GM23248 (cell line): ENCODE measurements at regions not wholly inside any gene's neighbourhood (a gene's known extent, or its start where the extent isn't known, plus 50 kb on each side); places are given as distances from the start of the nearest gene placed in this dataset.
"Not testable (repeated sequence)": the region's sequence is repeated elsewhere in the genome, so short reads cannot be mapped to it uniquely, and the experiment has no call there.

Experiments used
- DNase-seq: peaks from one replicate; pipeline ENCODE4 v3.0.0-alpha.2; 2015
- H2AFZ ChIP-seq: fragments of 200-600 bp; sonication (generic); 2 replicates; pipeline ENCODE4 v1.6.1; 2016; ENCODE audit warnings: antibody characterized with exemption
- H3F3A ChIP-seq: fragments of 200-600 bp; sonication (generic); 2 replicates; pipeline ENCODE4 v1.6.1; 2016; ENCODE audit warnings: mild to moderate bottlenecking, antibody characterized with exemption, mixed run types; ENCODE audit not compliant: insufficient read depth
- H3K27ac ChIP-seq: fragments of 200-600 bp; sonication (generic); 2 replicates; pipeline ENCODE4 v1.5.1; 2016; ENCODE audit warnings: mild to moderate bottlenecking
- H3K27me3 ChIP-seq: fragments of 200-600 bp; sonication (generic); replicated peaks from 2 replicates; pipeline ENCODE4 v1.6.1; 2016; ENCODE audit warnings: mild to moderate bottlenecking; ENCODE audit not compliant: insufficient read depth
- H3K36me3 ChIP-seq: fragments of 200-600 bp; sonication (generic); 2 replicates; pipeline ENCODE4 v1.6.1; 2016; ENCODE audit warnings: low read depth, mild to moderate bottlenecking
- H3K4me1 ChIP-seq: fragments of 200-600 bp; sonication (generic); 2 replicates; pipeline ENCODE4 v1.6.1; 2016; ENCODE audit warnings: mild to moderate bottlenecking; ENCODE audit not compliant: insufficient read depth
- H3K4me2 ChIP-seq: fragments of 200-600 bp; sonication (generic); one replicate; pipeline ENCODE4 v1.6.1; 2016; ENCODE audit warnings: mild to moderate bottlenecking; ENCODE audit not compliant: unreplicated experiment
- H3K4me3 ChIP-seq: fragments of 200-600 bp; sonication (generic); 2 replicates; pipeline ENCODE4 v1.5.1; 2016; ENCODE audit warnings: mild to moderate bottlenecking
- H3K79me2 ChIP-seq: fragments of 200-600 bp; sonication (generic); 2 replicates; pipeline ENCODE4 v1.6.1; 2016; ENCODE audit warnings: mild to moderate bottlenecking; ENCODE audit not compliant: insufficient read depth
- H3K9ac ChIP-seq: fragments of 200-600 bp; sonication (generic); 2 replicates; pipeline ENCODE4 v1.6.1; 2016; ENCODE audit warnings: mild to moderate bottlenecking
- H3K9me2 ChIP-seq: fragments of 200-600 bp; sonication (generic); 2 replicates; pipeline ENCODE4 v1.6.1; 2016; ENCODE audit warnings: mixed run types, mild to moderate bottlenecking, moderate library complexity; ENCODE audit not compliant: insufficient read depth
- H3K9me3 ChIP-seq: fragments of 200-600 bp; sonication (generic); one replicate; pipeline ENCODE4 v1.6.1; 2017; ENCODE audit warnings: low read depth
- H4K20me1 ChIP-seq: fragments of 200-600 bp; sonication (generic); 2 replicates; pipeline ENCODE4 v1.6.0; 2016; ENCODE audit not compliant: insufficient read depth
- EZH2 ChIP-seq: fragments of 200-600 bp; sonication (generic); IDR thresholded peaks from 2 replicates; pipeline ENCODE4 v1.6.1; 2018; ENCODE audit warnings: antibody characterized with exemption, mild to moderate bottlenecking; ENCODE audit not compliant: insufficient read depth, poor library complexity, severe bottlenecking
- EZH2phosphoT487 ChIP-seq: fragments of 200-600 bp; sonication (generic); IDR thresholded peaks from 2 replicates; pipeline ENCODE4 v1.6.1; 2018; ENCODE audit warnings: antibody characterized with exemption, moderate library complexity, mild to moderate bottlenecking, low read depth; ENCODE audit not compliant: insufficient read depth
- WGBS, 2 experiments: methylation state at CpG; one replicate each; pipeline ENCODE4 v1.1.6; 2015 to 2017; ENCODE audit warnings: low lambda C conversion rate in 2 of 2, low coverage in 1 of 2; ENCODE audit errors: missing lambda C conversion rate in 2 of 2; 5-methylcytosine and 5-hydroxymethylcytosine counted together
- in situ Hi-C: fragments of 300-500 bp; cut with MboI; formaldehyde crosslinking; loops from 2 replicates; pipeline ENCODE4 v1.15.0; 2020

- 0 out of 2 replicates have a peak, but pooled peaks cover 5% of the 10 kb centered on the region for H3K4me1 ChIP-seq
- no peak overlapping the region for H2AFZ ChIP-seq
- H3F3A ChIP-seq = no peaks in the 10 kb centered on the region; the same call in 1 of the 2 replicates
- no peak overlapping the region for H3K4me2 ChIP-seq
- H3K4me3 ChIP-seq = no peak overlapping the region
- H3K27me3 ChIP-seq = no peaks in the 10 kb centered on the region
- no peaks in the 10 kb centered on the region for H3K9me3 ChIP-seq
- H3K9me2 ChIP-seq = no peaks in the 10 kb centered on the region
- H3K9ac ChIP-seq = no peak overlapping the region
- DNase-seq = no peak
- in situ Hi-C loops = no loop called here
- no peaks in the 10 kb centered on the region for H3K36me3 ChIP-seq
- TF ChIP-seq EZH2 (no peak), EZH2phosphoT487 (no peak)
- H4K20me1 ChIP-seq = no peaks in the 10 kb centered on the region
- H3K79me2 ChIP-seq = no peaks in the 10 kb centered on the region
- 77 to 79% methylated on average over 3 of the region's 3 CpGs for WGBS, 2 experiments
- H3K27ac ChIP-seq = no peak overlapping the region
Observed at GRCh38 chr3:177494216-177494615, 296.9 kb upstream of the TBL1XR1 start.

GRCh38 chr3:177495566-177495965 lies 298.3 kb upstream of the TBL1XR1 start:
- no peaks in the 10 kb centered on the region for H4K20me1 ChIP-seq
- in situ Hi-C loops = no loop called here
- no peaks in the 10 kb centered on the region for H3K27me3 ChIP-seq
- no peak overlapping the region for H2AFZ ChIP-seq
- 0 out of 2 replicates have a peak, but pooled peaks cover 5% of the 10 kb centered on the region for H3K4me1 ChIP-seq
- DNase-seq = no peak
- no peaks in the 10 kb centered on the region for H3K36me3 ChIP-seq
- H3K9ac ChIP-seq = no peak overlapping the region
- H3K79me2 ChIP-seq = no peaks in the 10 kb centered on the region
- no peaks in the 10 kb centered on the region for H3K9me3 ChIP-seq
- H3K9me2 ChIP-seq = no peaks in the 10 kb centered on the region
- TF ChIP-seq EZH2 = no peak
- TF ChIP-seq EZH2phosphoT487 = no peak
- no peaks in the 10 kb centered on the region for H3F3A ChIP-seq
- no peak overlapping the region for H3K27ac ChIP-seq
- no peak overlapping the region for H3K4me3 ChIP-seq
- no peak overlapping the region for H3K4me2 ChIP-seq

GRCh38 chr3:177498037-177498857 lies 301.0 kb upstream of the TBL1XR1 start:
- TF ChIP-seq EZH2 (no peak), EZH2phosphoT487 (no peak)
- Histone ChIP-seq H3K4me2 (no peak overlapping the region), H3K4me3 (no peak overlapping the region), H4K20me1 (no peaks in the 10 kb centered on the region), H3K36me3 (no peaks in the 10 kb centered on the region), H3F3A (no peaks in the 10 kb centered on the region), H3K9me3 (no peaks in the 10 kb centered on the region), H3K79me2 (no peaks in the 10 kb centered on the region), H3K9ac (no peak overlapping the region), H3K27ac (no peak overlapping the region), H3K9me2 (no peaks in the 10 kb centered on the region), H3K27me3 (no peaks in the 10 kb centered on the region), H2AFZ (no peak overlapping the region), H3K4me1 (no peaks in the 10 kb centered on the region)
- WGBS, 2 experiments = 91 to 92% methylated on average over 5 of the region's 5 CpGs
- DNase-seq = no peak
- in situ Hi-C loops = no loop called here

GRCh38 chr3:177499039-177499438 lies 301.8 kb upstream of the TBL1XR1 start:
- H3K4me3 ChIP-seq, H3K4me1 ChIP-seq, H3F3A ChIP-seq, H3K79me2 ChIP-seq, in situ Hi-C loops, H3K9me3 ChIP-seq, H2AFZ ChIP-seq, H3K9ac ChIP-seq, H4K20me1 ChIP-seq, H3K4me2 ChIP-seq, H3K27ac ChIP-seq, H3K36me3 ChIP-seq, DNase-seq, H3K27me3 ChIP-seq, H3K9me2 ChIP-seq: not testable (repeated sequence)
- 88 to 94% methylated on average over 2 of the region's 2 CpGs for WGBS, 2 experiments
